Epidermal melanocyte (primary cell): ENCODE measurements at regions not wholly inside any gene's neighbourhood (a gene's known extent, or its start where the extent isn't known, plus 50 kb on each side); places are given as distances from the start of the nearest gene placed in this dataset.

ENCODE experiments used
- DNase-seq: peaks from one replicate; pipeline ENCODE4 v3.0.0; 2011; ENCODE audit warnings: low spot score; ENCODE audit not compliant: insufficient read length

DNA sequence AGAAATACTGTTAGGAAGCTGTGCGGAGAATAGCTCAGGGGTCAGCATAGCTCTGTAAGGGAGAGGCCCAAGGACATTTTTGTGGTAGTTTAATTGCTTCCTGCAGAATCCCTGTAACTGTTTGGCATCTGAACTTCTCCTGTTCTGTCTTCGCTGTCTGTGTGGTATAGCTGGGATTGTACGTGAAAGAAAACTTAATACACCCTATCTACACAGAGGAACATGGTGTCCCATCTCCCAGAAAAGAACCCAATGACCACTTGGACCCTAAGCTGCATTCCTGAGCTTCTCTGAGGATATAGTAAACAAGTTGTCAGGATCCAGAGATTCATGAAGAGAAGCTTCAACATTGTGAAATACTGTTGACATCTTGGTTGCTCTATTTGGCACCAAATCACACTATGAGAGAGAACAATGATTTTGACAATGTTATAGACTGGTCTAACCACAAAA is 81.3 kb downstream of the CDC42EP3 start:
- peak; percentile 53 for DNase-seq
